Mammary epithelial cell (primary cell): ENCODE measurements at regions not wholly inside any gene's neighbourhood (a gene's known extent, or its start where the extent isn't known, plus 50 kb on each side); places are given as distances from the start of the nearest gene placed in this dataset.

ENCODE experiments used
- CTCF ChIP-seq, 2 donors: IDR thresholded peaks in 1 of 2; conservative IDR thresholded peaks in 1 of 2; 2 replicates each; pipeline ENCODE4 v1.5.1; 2011 to 2012; ENCODE audit warnings: inconsistent platforms in 2 of 2, low read length in 2 of 2, mild to moderate bottlenecking in 2 of 2, control low read depth in 1 of 2, low read depth in 1 of 2; ENCODE audit not compliant: insufficient read depth in 1 of 2; ENCODE audit errors: extremely low read depth in 1 of 2
- EZH2 ChIP-seq: IDR thresholded peaks from 2 replicates; pipeline ENCODE4 v1.6.1; 2012; ENCODE audit warnings: low read length, inconsistent platforms, borderline replicate concordance

- TF ChIP-seq CTCF (conservative IDR thresholded peaks at IDR 0.05 in 1 of 2, IDR thresholded peaks at IDR 0.05 in 1 of 2; ENCODE audit: extremely low read depth in 1 of 2, insufficient read depth in 1 of 2, low read depth in 1 of 2, low read length in 2 of 2) (peak in 1 of 2 donors; percentile 12), EZH2 (no peak)
Observed at GRCh38 chr4:127045861-127046260, 586.9 kb upstream of the INTU start.
